NCI-H1694 treated with DMSO at 0.1 percent for 48 hours (cell line): ENCODE measurements at regions not wholly inside any gene's neighbourhood (a gene's known extent, or its start where the extent isn't known, plus 50 kb on each side); places are given as distances from the start of the nearest gene placed in this dataset.
A peak's percentile ranks its signal among the peaks of the same experiment; 100 is the strongest.
"Not testable (repeated sequence)": the region's sequence is repeated elsewhere in the genome, so short reads cannot be mapped to it uniquely, and the experiment has no call there.

Experiments
- DNase-seq: peaks from one replicate; lab custom pipeline; 2025; lab: John Stamatoyannopoulos, UW

DNA sequence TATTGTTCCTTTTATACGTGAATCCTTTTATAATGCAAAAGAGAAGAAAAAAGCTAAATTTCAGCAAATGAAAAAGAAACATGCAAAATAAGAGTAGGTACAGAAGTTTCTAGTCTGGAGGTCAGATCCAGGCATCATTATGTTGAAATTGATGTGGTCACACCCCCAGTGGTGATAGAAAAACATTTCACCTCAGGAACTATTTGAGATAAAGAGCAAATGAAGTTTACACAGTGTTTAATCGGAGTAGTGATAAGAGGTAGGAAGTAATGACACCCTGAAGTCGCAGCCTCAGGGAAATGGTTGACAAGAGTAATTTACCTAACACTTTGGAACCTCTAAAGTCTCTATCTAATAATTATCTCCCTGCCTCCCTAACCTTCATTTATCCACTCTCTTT, 536.0 kb upstream of the STEAP1 start:
- DNase-seq: no peak

DNA sequence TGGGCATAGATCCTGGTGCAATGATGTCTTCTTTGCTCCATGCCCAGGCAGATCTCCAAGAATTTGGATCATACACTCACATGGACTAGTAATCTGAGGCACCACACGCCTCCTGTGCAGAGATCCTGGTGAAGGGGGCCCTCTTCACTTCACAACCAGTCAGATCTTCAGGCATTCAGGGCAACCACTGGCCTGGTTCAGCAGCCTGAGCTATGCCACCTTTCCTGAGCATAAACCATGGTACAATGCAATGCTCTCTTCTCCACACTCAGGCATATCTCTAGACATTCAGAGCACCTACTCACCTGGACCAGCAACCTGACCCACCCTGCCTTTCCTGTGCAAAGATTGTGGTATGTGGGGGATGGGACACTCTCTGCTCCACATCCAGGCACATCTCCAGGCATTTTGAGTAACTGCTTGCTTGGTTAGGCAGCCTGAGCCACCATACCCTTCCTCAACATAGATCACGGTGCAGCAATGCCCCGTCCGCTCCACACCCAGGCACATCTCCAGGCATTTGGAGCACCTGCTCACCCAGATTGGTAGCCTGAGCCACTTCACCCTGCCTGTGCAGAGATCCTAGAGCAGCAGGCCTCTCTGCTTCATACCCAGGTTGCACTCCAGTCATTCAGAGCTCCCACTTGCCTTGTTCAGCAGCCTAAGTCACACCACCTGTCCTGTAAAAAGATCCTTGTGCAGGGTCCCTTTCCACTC, 532.2 kb upstream of the STEAP1 start:
- DNase-seq: no peak

DNA sequence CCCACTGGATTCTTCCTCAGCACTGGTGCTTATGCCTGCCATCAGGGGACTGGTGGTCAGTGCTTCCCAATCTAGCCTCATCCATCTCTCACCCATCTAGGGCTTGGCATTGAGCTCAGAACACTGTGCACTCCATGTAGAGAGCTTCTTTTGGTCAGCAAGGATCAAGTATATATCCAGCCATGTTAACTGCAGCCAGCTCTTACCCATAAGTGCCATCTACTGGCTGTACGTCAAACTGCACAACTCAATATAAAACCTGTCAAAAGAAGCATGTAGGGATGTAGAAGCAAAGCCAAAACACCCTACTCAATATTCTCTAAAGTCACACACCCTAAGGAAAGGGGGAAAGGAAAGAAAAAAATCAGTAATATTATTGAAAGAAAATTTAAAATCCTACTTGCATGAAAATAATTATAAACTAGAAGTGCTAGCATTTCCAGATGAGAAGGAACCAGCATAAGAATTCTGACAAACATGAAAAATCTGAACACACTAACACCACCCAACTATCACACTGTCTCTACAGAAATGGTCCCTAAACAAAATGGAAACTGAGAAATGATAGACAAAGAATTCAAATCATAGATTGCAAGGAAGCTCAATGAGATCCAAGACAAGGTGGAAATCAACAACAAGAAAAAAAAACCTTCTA, 531.1 kb upstream of the STEAP1 start:
- DNase-seq: peak; percentile 47

DNA sequence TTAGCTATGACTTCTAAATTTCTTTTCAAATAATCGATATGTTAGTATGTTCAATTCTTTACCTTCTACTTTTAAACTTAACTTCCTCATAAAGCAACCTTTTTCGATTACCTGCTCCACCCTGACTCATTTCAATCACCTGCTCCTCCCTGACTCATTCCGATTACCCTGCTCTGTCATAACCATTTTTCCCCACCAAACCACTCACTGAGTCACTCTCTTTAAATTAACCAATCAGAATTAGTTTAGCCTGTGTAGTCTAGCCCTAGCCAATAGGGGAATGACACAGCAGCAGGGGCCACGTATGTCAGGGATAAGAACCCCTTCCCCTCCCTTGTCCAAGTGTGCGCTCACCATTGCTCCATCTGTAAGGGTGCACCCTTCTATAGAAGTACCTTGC, 530.1 kb upstream of the STEAP1 start:
- DNase-seq: not testable (repeated sequence)

DNA sequence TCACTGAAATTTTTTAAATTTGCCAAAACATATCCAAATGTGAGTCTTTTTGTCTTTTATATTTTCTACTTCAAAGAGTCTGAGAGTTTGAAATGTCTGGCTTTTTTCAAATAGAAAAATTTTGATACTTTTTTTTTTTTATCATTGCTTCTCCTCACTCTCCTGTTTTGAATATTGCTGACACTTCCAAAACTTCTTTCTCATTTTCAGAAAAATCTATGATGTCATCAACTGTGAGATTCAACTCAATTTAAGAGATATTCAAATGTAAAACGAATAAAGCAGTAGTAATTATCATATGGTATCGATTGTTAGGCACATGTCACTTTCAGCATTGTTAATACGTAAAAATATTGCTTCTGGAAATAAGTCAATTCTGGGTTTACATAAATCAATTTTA, 505.8 kb upstream of the STEAP1 start:
- no peak for DNase-seq

DNA sequence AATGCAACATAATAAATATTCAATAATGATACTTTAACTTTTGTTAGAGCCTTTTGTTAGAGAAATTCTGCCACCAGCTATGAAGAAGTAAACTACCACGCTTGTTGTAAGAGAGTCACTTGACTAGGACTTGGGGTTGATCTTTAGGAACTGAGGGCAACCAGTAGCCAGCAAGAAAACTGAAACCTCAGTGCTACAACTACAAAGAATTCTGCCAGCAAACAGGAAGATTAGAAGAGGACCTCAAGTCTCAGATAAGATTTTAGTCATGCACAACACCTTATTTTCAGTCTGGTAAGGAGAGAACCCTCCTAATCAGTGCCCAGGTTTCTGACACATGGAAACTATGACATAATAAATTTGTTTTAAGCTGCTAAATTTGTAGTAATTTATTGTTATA, 498.3 kb upstream of the STEAP1 start:
- DNase-seq: no peak

DNA sequence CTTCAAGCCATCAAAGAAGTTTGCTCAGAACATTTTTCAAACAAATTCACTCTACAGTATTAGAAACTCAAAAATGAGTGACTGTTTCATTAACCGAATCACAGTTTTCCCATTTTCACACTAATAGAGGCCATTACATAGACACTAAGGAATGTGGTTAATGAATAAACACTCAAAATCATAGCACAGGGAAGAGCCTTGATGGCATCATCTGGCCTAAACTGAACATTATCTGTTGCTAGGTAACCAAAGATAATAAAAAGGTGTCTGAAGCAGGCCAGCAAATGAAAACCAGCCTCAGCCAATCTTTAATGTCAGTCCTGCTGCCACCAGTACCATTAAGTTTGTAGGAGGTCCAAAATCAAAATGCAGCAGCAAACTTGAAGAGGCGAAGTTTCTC, 492.4 kb upstream of the STEAP1 start:
- no peak for DNase-seq

DNA sequence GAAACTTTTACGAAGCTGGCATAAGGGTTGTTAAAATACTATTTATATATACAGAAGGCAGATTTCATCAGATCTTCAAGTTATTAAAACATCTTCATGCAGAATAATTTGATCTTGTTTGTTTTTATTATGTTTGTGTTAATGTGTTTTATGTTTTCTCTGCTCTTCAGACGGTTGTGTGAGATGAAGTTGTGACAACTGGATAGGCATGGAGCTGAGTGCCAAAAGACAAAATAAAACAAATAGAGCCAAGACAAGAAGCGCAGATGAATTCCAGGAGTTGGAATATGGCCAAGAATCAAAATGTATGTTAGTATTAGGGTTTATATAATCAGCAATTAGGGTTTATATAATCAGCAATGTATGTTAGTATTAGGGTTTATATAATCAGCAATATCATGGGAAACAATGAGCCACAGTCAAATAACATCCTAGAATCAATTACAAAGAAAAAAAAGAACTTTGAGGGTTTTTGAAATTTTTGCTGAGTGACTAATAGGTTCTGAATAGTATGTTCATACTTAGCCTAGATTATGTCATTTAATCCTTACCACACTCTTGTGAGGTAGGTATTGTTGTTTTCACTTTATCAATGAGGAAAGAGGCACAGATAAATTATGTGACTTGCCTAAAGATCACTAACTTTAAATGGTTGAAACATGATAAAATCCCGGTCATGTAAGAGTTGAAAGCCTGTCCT, 488.0 kb upstream of the STEAP1 start:
- no peak for DNase-seq

DNA sequence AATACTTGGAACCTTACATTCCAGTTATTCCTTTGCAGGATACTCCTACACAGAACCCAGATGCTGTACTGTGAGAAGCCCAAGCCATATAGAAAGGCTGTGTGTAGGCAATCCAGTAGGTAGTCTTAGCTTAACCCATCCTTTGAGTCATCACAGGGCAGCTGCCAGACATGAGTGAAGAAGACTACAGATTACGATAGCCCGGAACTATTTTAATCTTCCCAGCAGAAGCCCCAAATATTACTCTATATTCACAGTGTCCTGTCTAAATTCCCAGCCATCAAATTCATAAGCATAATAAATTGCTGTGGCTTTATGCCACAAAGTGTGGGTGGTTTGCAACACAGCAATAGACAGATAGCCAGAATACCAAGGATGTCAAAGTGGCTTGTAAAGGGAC, 474.1 kb upstream of the STEAP1 start:
- DNase-seq: no peak

DNA sequence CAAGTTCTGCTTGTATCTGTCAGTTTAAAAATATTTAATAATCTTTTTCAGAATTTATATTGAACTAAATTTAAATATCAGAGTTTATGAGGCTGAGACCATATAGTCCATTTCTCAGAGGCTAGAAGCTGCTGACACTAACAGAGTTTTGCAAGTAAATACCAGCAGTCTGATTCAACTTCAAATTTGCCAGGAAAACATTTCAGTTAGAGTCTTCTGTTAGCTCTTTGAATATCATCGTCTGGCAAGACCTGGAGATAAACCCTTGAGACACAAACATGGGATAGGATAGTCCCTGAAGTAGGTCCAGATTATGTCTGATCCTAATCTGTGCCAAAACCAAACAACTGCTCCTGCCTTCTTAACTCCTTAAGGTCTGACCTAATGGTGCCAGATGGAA, 472.8 kb upstream of the STEAP1 start:
- no peak for DNase-seq

DNA sequence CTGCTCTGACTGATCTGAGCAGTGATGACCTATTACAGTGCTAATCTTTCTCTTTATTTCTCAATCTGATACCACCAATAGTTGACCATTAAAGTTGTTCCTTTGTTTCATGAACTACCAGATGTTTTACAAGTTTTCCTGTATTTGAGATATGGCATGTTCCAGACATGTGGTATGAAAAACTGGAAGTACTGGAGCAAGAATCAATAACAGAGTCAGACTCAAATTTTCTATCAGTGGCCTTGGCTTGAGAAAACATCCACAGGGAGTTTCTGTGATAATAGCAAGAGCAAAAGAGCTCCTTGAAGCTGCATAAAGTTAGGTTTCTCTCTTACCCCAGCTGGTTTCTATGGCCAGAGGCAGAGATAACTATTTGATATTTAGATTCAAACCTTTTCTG, 469.0 kb upstream of the STEAP1 start:
- DNase-seq: no peak

DNA sequence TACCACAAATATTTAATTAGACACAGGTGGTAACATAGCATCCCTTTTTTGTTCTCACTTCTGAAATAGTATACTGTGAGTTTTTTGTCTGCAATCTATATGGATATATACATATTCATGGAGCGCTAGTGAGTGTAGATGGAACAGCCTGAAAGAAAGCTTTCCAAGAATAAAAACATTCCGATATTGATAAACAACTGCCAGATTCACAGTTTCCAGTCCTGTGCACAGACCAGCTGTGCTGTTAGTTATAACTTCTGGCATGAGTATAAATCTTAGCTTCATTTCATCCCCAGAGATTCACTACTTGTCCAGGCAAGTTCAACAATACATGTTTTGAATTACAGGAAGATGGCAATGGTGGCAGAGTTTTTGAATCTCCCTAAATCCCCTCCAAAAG, 467.1 kb upstream of the STEAP1 start:
- peak; percentile 87 for DNase-seq

DNA sequence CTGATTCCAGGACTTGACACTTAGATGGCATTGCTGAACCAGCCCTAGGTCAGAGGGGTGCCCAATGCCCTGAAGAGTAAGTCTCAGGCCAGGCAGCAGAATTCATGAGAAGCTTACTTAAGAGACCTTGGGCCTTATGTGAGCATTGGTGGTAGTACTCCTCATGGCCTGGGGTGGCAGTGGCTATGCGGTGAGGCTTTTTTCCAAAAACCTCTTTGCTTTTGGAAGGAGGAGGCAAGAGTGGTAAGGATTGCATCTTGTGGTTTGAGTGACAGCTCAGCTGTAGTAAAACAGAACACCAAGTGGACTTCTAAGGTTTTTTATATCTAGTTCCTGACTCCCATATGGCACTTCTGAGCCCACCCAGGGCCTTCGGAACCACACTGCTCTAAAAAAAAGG, 459.0 kb upstream of the STEAP1 start:
- DNase-seq: no peak

DNA sequence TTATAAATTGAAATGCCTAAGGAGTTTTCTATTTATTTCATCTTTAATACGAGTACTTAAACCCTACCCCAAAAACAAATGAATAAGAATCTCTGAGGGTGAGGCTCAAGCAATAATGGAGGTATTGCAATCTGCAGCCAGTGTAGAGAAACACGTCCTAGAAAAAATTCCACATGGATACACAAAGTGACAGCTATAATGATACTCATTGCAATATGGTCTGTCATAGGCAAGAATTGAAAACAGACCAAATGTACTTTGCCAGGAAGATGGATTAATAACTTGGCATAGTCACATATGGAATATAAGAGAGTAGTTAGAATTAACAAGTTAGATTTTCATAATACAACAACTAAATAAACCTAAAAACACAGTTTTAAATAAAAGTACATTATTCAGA, 440.1 kb upstream of the STEAP1 start:
- no peak for DNase-seq

DNA sequence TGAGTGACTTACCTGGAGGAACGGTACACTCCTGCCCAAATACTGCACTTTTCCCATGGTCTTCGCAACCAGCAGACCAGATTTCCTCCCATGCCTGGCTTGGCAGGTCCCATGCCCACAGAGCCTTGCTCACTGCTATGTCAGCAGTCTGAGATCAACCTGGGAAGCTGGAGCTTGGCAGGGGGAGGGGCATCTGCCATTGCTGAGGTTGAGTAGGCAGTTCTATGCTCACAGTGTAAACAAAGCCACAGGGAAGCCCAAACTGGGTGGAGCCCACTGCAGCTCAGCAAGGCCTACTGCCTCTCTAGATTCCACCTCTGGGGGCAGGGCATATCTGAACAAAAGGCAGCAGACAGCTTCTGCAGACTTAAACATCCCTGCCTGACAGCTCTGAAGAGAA, 435.3 kb upstream of the STEAP1 start:
- not testable (repeated sequence) for DNase-seq

DNA sequence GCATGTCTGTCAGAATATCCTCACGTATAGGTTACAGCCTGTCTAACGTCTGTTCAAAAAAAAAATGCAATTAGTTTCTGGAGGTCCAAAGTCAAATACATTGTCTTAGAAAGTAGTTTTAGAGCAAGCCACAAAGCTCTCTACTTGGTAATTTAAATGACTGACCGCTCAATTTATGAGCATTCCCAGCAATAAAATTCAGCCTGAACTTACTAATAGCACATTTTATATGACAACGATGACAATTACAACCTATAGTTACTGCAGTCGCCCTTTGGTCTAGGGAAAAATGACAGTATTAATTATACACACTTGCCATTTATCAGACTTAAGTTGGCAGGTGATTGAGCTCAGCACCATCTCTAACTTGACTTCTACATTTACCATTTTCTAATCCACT, 425.8 kb upstream of the STEAP1 start:
- DNase-seq: no peak

DNA sequence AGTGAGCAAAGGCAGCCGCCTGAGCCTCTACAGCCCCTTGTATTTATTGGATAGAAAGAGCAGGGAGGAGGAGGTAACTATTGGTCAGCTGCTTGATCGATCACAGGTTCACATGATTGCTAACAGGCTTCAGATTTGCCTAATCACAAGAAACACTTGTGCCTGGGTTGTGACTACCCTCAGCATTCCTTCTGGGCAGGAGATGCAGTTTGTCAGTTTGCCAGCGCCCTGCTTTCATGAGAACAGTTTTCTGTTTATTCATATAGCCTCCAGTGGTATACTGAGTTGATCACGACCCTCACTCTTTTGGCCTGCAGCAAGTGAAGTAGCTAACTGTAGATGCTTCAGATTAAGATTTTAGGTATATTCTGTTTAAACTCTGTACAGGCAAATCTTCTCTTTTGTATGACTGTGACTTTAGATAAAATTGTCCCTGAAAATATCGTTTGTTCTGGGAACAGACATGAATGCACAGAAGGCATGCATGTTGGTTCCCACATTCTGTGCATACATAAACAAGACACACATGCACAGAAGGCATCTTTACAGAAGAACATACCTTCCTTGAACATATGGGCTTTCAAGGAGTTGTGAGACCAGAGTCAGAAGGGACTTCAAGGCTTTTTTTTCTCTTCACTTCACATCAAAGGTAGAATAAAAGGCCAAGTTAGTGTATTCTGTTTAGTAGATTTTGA, 422.4 kb upstream of the STEAP1 start:
- DNase-seq: no peak

DNA sequence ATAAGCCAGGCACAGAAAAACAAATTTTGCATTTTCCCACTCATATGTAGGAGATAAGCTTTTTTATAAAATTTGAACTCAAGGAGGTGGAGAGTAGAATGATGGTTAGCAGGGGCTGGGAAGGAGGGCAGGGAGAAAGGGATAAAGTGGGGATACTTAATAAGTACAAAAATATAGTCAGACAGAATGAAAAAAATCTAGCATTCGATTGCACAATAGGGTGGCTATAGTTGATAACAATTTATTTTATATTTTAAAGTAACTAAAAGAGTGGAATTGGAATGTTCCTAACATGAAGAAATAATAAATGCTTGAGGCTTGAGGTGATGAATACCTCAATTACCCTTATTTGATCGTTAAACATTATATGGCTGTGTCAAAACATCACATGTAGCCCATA, 415.7 kb upstream of the STEAP1 start:
- no peak for DNase-seq

DNA sequence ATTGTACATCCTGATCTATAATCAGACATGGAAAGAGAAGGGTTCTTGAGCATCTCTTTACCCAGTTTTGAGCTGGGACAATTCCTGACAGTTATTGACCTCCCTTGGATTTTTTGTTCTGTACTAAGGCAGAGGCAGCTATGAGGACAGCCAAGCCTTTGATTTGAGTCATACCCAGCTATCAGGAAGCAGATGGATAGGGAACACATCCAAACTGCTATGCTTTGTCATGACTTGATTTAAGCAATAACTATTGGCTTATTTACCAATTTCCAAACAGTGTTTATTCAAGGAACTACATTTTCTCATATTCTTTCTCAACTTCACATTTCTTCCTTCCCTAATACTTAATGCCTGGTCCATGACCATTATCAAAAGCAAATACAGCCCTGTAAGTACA, 396.4 kb upstream of the STEAP1 start:
- DNase-seq: no peak

DNA sequence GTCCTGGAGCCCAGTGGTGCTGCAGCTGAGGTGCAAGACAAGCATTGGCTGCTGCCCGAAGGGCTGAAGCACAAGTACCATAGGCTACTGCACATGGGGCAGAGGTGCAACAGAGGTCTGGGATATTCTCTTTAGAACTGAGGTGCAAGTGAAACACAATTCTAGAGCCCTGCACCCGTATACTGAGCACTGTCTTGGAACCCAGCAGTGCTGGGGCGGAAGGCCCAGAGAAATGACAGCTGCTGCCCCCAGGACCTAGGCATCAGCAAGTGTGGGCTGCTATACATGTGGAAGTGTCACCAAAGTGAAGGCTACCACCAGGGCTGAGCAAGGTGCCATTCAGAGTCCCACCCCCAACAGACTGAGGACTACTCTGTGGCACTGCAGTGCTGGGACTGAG, 393.6 kb upstream of the STEAP1 start:
- no peak for DNase-seq

DNA sequence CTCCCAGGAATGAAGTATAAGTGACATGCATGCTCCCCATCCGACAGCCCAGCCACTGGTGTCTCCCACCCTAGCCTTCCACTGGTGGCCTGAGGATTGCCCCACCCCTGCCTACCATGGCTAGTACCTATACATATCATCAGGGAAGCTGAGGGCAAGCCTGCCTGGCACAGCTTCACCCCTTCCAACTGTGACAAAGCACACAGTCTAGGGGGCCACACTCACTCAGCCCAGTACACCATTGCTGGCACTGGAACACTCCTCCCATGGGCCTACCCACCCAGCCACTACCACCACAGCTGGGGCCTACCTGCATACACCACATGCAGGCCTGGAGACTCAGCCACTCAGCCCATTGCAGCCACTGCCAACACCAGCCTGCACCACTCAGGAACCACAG, 393.1 kb upstream of the STEAP1 start:
- DNase-seq: no peak

DNA sequence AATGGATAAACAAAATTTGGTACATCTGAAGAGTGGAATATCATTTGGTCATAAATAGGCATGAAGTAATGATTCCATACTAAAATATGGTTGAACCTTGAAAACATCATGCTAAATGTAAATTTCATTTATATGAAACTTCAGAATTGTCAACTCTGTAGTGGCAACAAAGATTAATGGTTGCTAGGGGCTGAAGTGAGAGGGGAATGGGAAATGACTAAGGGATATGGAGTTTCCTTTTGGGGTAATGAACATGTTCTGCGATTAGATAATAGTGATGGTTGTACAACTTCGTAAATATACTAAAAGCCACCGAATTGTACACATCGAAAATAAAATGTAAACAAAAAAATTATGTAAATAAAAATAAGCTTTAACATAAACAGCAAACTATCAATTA, 384.1 kb upstream of the STEAP1 start:
- DNase-seq: no peak
